H9 (cell line): ENCODE measurements at regions not wholly inside any gene's neighbourhood (a gene's known extent, or its start where the extent isn't known, plus 50 kb on each side); places are given as distances from the start of the nearest gene placed in this dataset.

Experiments
- DNase-seq: peaks from one replicate; pipeline ENCODE4 v3.0.0-alpha.2; 2017
- H2AFZ ChIP-seq: one replicate; pipeline ENCODE4 v1.6.1; 2013; ENCODE audit warnings: mild to moderate bottlenecking, low read length, control low read depth, moderate library complexity
- H2AK5ac ChIP-seq: 2 replicates; pipeline ENCODE4 v1.6.1; 2013; ENCODE audit warnings: low read length, control low read depth, mixed read lengths; ENCODE audit not compliant: insufficient read length
- H2BK120ac ChIP-seq: one replicate; pipeline ENCODE4 v1.6.1; 2013; ENCODE audit warnings: low read depth, mild to moderate bottlenecking, low read length, control low read depth, inconsistent platforms; ENCODE audit not compliant: poor library complexity, severe bottlenecking
- H2BK12ac ChIP-seq: 2 replicates; pipeline ENCODE4 v1.6.1; 2013; ENCODE audit warnings: low read length, control low read depth, mixed read lengths, low read depth; ENCODE audit not compliant: insufficient read length
- H2BK15ac ChIP-seq: 2 replicates; pipeline ENCODE4 v1.6.1; 2013; ENCODE audit warnings: low read depth, low read length, control low read depth
- H2BK20ac ChIP-seq: one replicate; pipeline ENCODE4 v1.6.1; 2013; ENCODE audit warnings: low read depth, mild to moderate bottlenecking, low read length, control low read depth, inconsistent platforms; ENCODE audit not compliant: poor library complexity, severe bottlenecking
- H2BK5ac ChIP-seq: 2 replicates; pipeline ENCODE4 v1.6.1; 2013; ENCODE audit warnings: low read length, control low read depth, mixed read lengths; ENCODE audit not compliant: insufficient read length
- H3K14ac ChIP-seq: 2 replicates; pipeline ENCODE4 v1.6.1; 2013; ENCODE audit warnings: low read length, control low read depth; ENCODE audit not compliant: insufficient read depth
- H3K18ac ChIP-seq: 2 replicates; pipeline ENCODE4 v1.6.1; 2013; ENCODE audit warnings: low read depth, mild to moderate bottlenecking, mixed read lengths, low read length, control low read depth; ENCODE audit not compliant: insufficient read length
- H3K23ac ChIP-seq: 2 replicates; pipeline ENCODE4 v1.6.1; 2013; ENCODE audit warnings: low read length, control low read depth, mixed read lengths, low read depth; ENCODE audit not compliant: insufficient read length
- H3K23me2 ChIP-seq: 2 replicates; pipeline ENCODE4 v1.6.1; 2013; ENCODE audit warnings: low read depth, mild to moderate bottlenecking, mixed read lengths, low read length, control low read depth; ENCODE audit not compliant: insufficient read length, poor library complexity, severe bottlenecking
- H3K27ac ChIP-seq: 2 replicates; pipeline ENCODE4 v1.5.1; 2013; ENCODE audit warnings: low read length, control low read depth, mixed read lengths, low read depth; ENCODE audit not compliant: insufficient read length
- H3K27me3 ChIP-seq: 2 replicates; pipeline ENCODE4 v1.6.1; 2013; ENCODE audit warnings: low read length, control low read depth, inconsistent platforms; ENCODE audit not compliant: insufficient read depth
- H3K4ac ChIP-seq: 2 replicates; pipeline ENCODE4 v1.6.1; 2013; ENCODE audit warnings: low read depth, mild to moderate bottlenecking, control low read depth, inconsistent platforms, low read length, moderate library complexity
- H3K4me1 ChIP-seq: 2 replicates; pipeline ENCODE4 v1.6.1; 2013; ENCODE audit warnings: low read length, control low read depth, inconsistent platforms; ENCODE audit not compliant: insufficient read depth
- H3K4me2 ChIP-seq: 2 replicates; pipeline ENCODE4 v1.6.1; 2013; ENCODE audit warnings: low read length, control low read depth, mixed read lengths; ENCODE audit not compliant: insufficient read length, insufficient read depth
- H3K56ac ChIP-seq: 2 replicates; pipeline ENCODE4 v1.6.1; 2013; ENCODE audit warnings: low read depth, mild to moderate bottlenecking, mixed read lengths, low read length, control low read depth; ENCODE audit not compliant: insufficient read length
- H3K79me1 ChIP-seq: 2 replicates; pipeline ENCODE4 v1.6.1; 2013; ENCODE audit warnings: low read depth, mild to moderate bottlenecking, moderate library complexity, low read length, control low read depth, inconsistent platforms; ENCODE audit not compliant: insufficient read depth, poor library complexity, severe bottlenecking
- H3K79me2 ChIP-seq: 2 replicates; pipeline ENCODE4 v1.6.1; 2013; ENCODE audit warnings: low read length, control low read depth, inconsistent platforms; ENCODE audit not compliant: insufficient read depth
- H3K9ac ChIP-seq: 2 replicates; pipeline ENCODE4 v1.6.1; 2013; ENCODE audit warnings: low read length, control low read depth, mixed read lengths; ENCODE audit not compliant: insufficient read length; ENCODE audit errors: extremely low read depth
- H3K9me3 ChIP-seq: one replicate; pipeline ENCODE4 v1.6.1; 2013; ENCODE audit warnings: low read depth, low read length, inconsistent platforms; ENCODE audit not compliant: control insufficient read depth
- H3T11ph ChIP-seq: one replicate; pipeline ENCODE4 v1.6.1; 2013; ENCODE audit warnings: mild to moderate bottlenecking, low read length, control low read depth, inconsistent platforms
- H4K20me1 ChIP-seq: one replicate; pipeline ENCODE4 v1.6.1; 2013; ENCODE audit not compliant: control insufficient read depth, insufficient read length, insufficient read depth
- H4K5ac ChIP-seq: 2 replicates; pipeline ENCODE4 v1.6.1; 2013; ENCODE audit warnings: low read depth, mild to moderate bottlenecking, mixed read lengths, low read length, control low read depth; ENCODE audit not compliant: insufficient read length
- H4K8ac ChIP-seq: replicated peaks from 2 replicates; pipeline ENCODE4 v1.6.1; 2013; ENCODE audit warnings: low read length, control low read depth, mixed read lengths, low read depth; ENCODE audit not compliant: insufficient read length
- H4K91ac ChIP-seq: 2 replicates; pipeline ENCODE4 v1.6.1; 2013; ENCODE audit warnings: low read depth, mild to moderate bottlenecking, moderate library complexity, mixed read lengths, low read length, control low read depth; ENCODE audit not compliant: insufficient read length
- H3K27ac Mint-ChIP-seq, 3 experiments: 2 replicates in 2 of 3; 3 replicates in 1 of 3; pipeline ENCODE4 v1.8.0; 2020 to 2021; ENCODE audit warnings: mixed read lengths in 3 of 3, mild to moderate bottlenecking in 1 of 3, moderate library complexity in 1 of 3
- H3K27me3 Mint-ChIP-seq: 2 replicates; pipeline ENCODE4 v1.8.0; 2021; ENCODE audit warnings: low read depth, mild to moderate bottlenecking, moderate library complexity, mixed read lengths
- H3K36me3 Mint-ChIP-seq, 3 experiments: 2 replicates in 2 of 3; 3 replicates in 1 of 3; pipeline ENCODE4 v1.8.0; 2020 to 2021; ENCODE audit warnings: low read depth in 3 of 3, mixed read lengths in 3 of 3; ENCODE audit not compliant: insufficient read depth in 1 of 3
- H3K4me1 Mint-ChIP-seq, 2 experiments: 2 replicates each; pipeline ENCODE4 v1.8.0; 2020; ENCODE audit warnings: mixed read lengths in 2 of 2
- H3K4me3 Mint-ChIP-seq, 2 experiments: 2 replicates in 1 of 2; 3 replicates in 1 of 2; pipeline ENCODE4 v1.8.0; 2020 to 2021; ENCODE audit warnings: mild to moderate bottlenecking in 2 of 2, mixed read lengths in 2 of 2, moderate library complexity in 1 of 2
- H3K9me3 Mint-ChIP-seq, 2 experiments: 2 replicates in 1 of 2; 3 replicates in 1 of 2; pipeline ENCODE4 v1.8.0; 2020; ENCODE audit warnings: mild to moderate bottlenecking in 2 of 2, mixed read lengths in 2 of 2, moderate library complexity in 1 of 2
- CTCF ChIP-seq: fragments of 200-600 bp; sonication (generic); conservative IDR thresholded peaks from 3 replicates; pipeline ENCODE4 v1.8.0; 2021; ENCODE audit warnings: antibody characterized with exemption, mild to moderate bottlenecking
- WGBS: extraction: QIAGEN DNeasy Blood & Tissue Kit; methylation state at CpG from one replicate; pipeline ENCODE4 v1.1.7; 2013; ENCODE audit warnings: missing lambda C conversion rate, low lambda C conversion rate, mixed read lengths; ENCODE audit not compliant: insufficient read length; ENCODE audit errors: extremely low coverage; 5-methylcytosine and 5-hydroxymethylcytosine counted together

GRCh38 chr1:59173721-59174120 lies 123.2 kb upstream of the FGGY start:
- Mint-ChIP-seq H3K9me3 (peaks cover 4 to 9% of the 10 kb centered on the region in 2 experiments; a peak in 4 of 5 replicates), H3K27me3 (no peaks in the 10 kb centered on the region), H3K36me3 (peaks cover 2 to 12% (median 4%) of the 10 kb centered on the region in 3 experiments; a peak in 4 of 7 replicates), H3K4me1 (peaks cover 0 to 4% of the 10 kb centered on the region in 2 experiments; a peak in 2 of 4 replicates), H3K27ac (no peak overlapping the region), H3K4me3 (no peak overlapping the region)
- no peak overlapping the region for H2AK5ac ChIP-seq
- no peak overlapping the region for H3K9ac ChIP-seq
- no peak overlapping the region for H3K14ac ChIP-seq
- H2AFZ ChIP-seq, result no peak overlapping the region
- no peaks in the 10 kb centered on the region for H3K27me3 ChIP-seq
- H3K4ac ChIP-seq, result no peak overlapping the region
- H2BK15ac ChIP-seq, result no peak overlapping the region
- H4K91ac ChIP-seq, result no peak overlapping the region
- H3K79me1 ChIP-seq, result no peaks in the 10 kb centered on the region
- H3T11ph ChIP-seq, result no peak overlapping the region
- no peak for DNase-seq
- no peaks in the 10 kb centered on the region for H3K9me3 ChIP-seq
- H2BK5ac ChIP-seq, result no peak overlapping the region
- no peak overlapping the region for H3K56ac ChIP-seq
- no peaks in the 10 kb centered on the region for H3K23me2 ChIP-seq
- H3K4me2 ChIP-seq, result no peak overlapping the region
- H2BK20ac ChIP-seq, result no peak overlapping the region
- no peak for TF ChIP-seq CTCF
- no peaks in the 10 kb centered on the region for H4K20me1 ChIP-seq
- H3K27ac ChIP-seq, result no peak overlapping the region
- no peaks in the 10 kb centered on the region for H3K79me2 ChIP-seq
- H2BK12ac ChIP-seq, result no peak overlapping the region
- H2BK120ac ChIP-seq, result no peak overlapping the region
- no peak overlapping the region for H4K5ac ChIP-seq
- no peak overlapping the region for H4K8ac ChIP-seq
- no peaks in the 10 kb centered on the region for H3K4me1 ChIP-seq
- no CpG with 5 or more reads among the region's 1 CpG for WGBS
- no peak overlapping the region for H3K23ac ChIP-seq
- no peak overlapping the region for H3K18ac ChIP-seq
